Uterus (tissue), 3 donors: ENCODE measurements at regions not wholly inside any gene's neighbourhood (a gene's known extent, or its start where the extent isn't known, plus 50 kb on each side); places are given as distances from the start of the nearest gene placed in this dataset.
"Not testable (repeated sequence)": the region's sequence is repeated elsewhere in the genome, so short reads cannot be mapped to it uniquely, and the experiment has no call there.

Experiments
- DNase-seq, 2 donors: peaks; one replicate each; pipeline ENCODE4 v3.0.0-alpha.2; 2019 to 2020
- H3K27ac ChIP-seq, 2 donors: fragments of 200-600 bp; sonication (generic); 1 replicate in 1 of 2; 2 replicates in 1 of 2; pipeline ENCODE4 v1.5.1; 2016 to 2018
- H3K27me3 ChIP-seq, 2 donors: fragments of 200-600 bp; sonication (generic); one replicate each; pipeline ENCODE4 v1.5.1; 2018 to 2019; ENCODE audit warnings: control low read depth in 1 of 2
- H3K36me3 ChIP-seq, 2 donors: fragments of 200-600 bp; sonication (generic); one replicate each; pipeline ENCODE4 v1.5.1; 2019; ENCODE audit warnings: control low read depth in 1 of 2
- H3K4me1 ChIP-seq, 2 donors: fragments of 200-600 bp; sonication (generic); one replicate each; pipeline ENCODE4 v1.5.1; 2018 to 2019; ENCODE audit warnings: control low read depth in 1 of 2
- H3K4me3 ChIP-seq, 2 donors: fragments of 200-600 bp; sonication (generic); 1 replicate in 1 of 2; 2 replicates in 1 of 2; pipeline ENCODE4 v1.5.1; 2018 to 2019; ENCODE audit warnings: mild to moderate bottlenecking in 1 of 2
- H3K9me3 ChIP-seq, 2 donors: fragments of 200-600 bp; sonication (generic); one replicate each; pipeline ENCODE4 v1.5.1; 2019; ENCODE audit warnings: control low read depth in 1 of 2
- CTCF ChIP-seq, 4 experiments: fragments of 200-600 bp in 2 of 4; fragments of 450-650 bp in 2 of 4; sonication (generic) in 2 of 4; IDR thresholded peaks; one replicate each; pipeline ENCODE4 v1.5.1; 2016 to 2019; ENCODE audit warnings: antibody characterized with exemption in 4 of 4, mild to moderate bottlenecking in 2 of 4, moderate library complexity in 1 of 4
- POLR2A ChIP-seq, 2 donors: fragments of 450-650 bp; IDR thresholded peaks; one replicate each; pipeline ENCODE4 v1.6.1; 2016; ENCODE audit warnings: antibody characterized with exemption in 2 of 2, mild to moderate bottlenecking in 1 of 2, moderate library complexity in 1 of 2
- intact Hi-C: fragments of 100-400 bp; cut with DNase I; formaldehyde crosslinking; loops from one replicate; pipeline ENCODE4 v1.15.1; 2023; ENCODE audit warnings: low total_unique reads
- donor health status: DM: yes; HTN: yes; CAD: no.

GRCh38 chr14:101087614-101088394 lies 184.3 kb upstream of the RTL1 start:
- no peak for DNase-seq
- Histone ChIP-seq H3K27me3 (no peaks in the 10 kb centered on the region), H3K4me1 (no peaks in the 10 kb centered on the region), H3K4me3 (no peak overlapping the region), H3K27ac (no peak overlapping the region), H3K9me3 (no peaks in the 10 kb centered on the region), H3K36me3 (no peaks in the 10 kb centered on the region)
- intact Hi-C loops = no loop called here
- TF ChIP-seq POLR2A (IDR thresholded peaks at IDR 0.05) (no peak), CTCF (IDR thresholded peaks at IDR 0.05) (no peak)

DNA sequence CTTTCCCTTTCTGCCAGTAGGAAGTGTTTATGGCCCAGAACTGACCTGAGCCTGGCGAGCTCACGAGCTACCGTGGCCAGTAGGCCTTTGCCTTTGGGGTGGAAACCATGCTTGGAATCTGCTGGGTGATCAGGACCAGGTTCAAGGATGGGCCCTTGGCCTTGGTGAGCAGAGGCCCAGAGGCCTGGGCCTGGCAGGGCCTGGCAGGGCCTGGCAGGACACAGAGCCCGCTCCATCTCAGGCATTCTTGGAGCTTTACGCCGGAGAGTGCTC lies 184.8 kb upstream of the RTL1 start:
- no peak for TF ChIP-seq POLR2A (IDR thresholded peaks at IDR 0.05)
- TF ChIP-seq CTCF (IDR thresholded peaks at IDR 0.05) = no peak

GRCh38 chr14:101088714-101089113 lies 185.2 kb upstream of the RTL1 start:
- TF ChIP-seq POLR2A (IDR thresholded peaks at IDR 0.05) (no peak), CTCF (IDR thresholded peaks at IDR 0.05) (no peak)
- H3K9me3 ChIP-seq = no peaks in the 10 kb centered on the region
- H3K36me3 ChIP-seq = no peaks in the 10 kb centered on the region
- DNase-seq = no peak
- no peak overlapping the region for H3K27ac ChIP-seq
- H3K4me1 ChIP-seq = no peaks in the 10 kb centered on the region
- no peak overlapping the region for H3K4me3 ChIP-seq
- intact Hi-C loops = no loop called here
- H3K27me3 ChIP-seq = no peaks in the 10 kb centered on the region

More for the DNA sequence above, 184.8 kb upstream of the RTL1 start:
- Histone ChIP-seq H3K27ac (no peak overlapping the region), H3K9me3 (no peaks in the 10 kb centered on the region), H3K27me3 (no peaks in the 10 kb centered on the region), H3K36me3 (no peaks in the 10 kb centered on the region), H3K4me3 (no peak overlapping the region), H3K4me1 (no peaks in the 10 kb centered on the region)
- intact Hi-C loops = no loop called here
- no peak for DNase-seq

DNA sequence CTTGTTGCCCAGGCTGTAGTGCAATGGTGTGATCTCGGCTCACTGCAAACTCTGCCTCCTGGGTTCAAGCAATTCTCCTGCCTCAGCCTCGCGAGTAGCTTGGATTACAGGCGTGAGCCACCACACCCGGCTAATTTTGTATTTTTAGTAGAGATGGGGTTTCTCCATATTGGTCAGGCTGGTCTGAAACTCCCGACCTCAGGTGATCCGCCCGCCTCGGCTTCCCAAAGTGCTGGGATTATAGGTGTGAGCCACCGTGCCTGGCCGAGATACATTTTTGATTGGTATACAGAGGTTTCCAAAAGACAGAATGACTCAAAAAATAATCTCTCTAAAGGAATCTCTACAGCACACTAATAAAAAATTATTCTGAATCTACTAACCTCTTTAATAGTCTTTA lies 187.0 kb upstream of the RTL1 start:
- DNase-seq, H3K27ac ChIP-seq, H3K4me3 ChIP-seq, intact Hi-C loops, H3K27me3 ChIP-seq, H3K36me3 ChIP-seq, H3K4me1 ChIP-seq, H3K9me3 ChIP-seq: not testable (repeated sequence)

- H3K27ac ChIP-seq = no peak overlapping the region
- DNase-seq = no peak
- intact Hi-C loops = no loop called here
- no peaks in the 10 kb centered on the region for H3K9me3 ChIP-seq
- H3K4me3 ChIP-seq = no peak overlapping the region
- TF ChIP-seq POLR2A (IDR thresholded peaks at IDR 0.05) (no peak), CTCF (IDR thresholded peaks at IDR 0.05) (no peak)
- H3K36me3 ChIP-seq = no peaks in the 10 kb centered on the region
- H3K27me3 ChIP-seq = no peaks in the 10 kb centered on the region
- no peaks in the 10 kb centered on the region for H3K4me1 ChIP-seq
These were observed 187.5 kb upstream of the RTL1 start for GRCh38 chr14:101090976-101091375.

DNA sequence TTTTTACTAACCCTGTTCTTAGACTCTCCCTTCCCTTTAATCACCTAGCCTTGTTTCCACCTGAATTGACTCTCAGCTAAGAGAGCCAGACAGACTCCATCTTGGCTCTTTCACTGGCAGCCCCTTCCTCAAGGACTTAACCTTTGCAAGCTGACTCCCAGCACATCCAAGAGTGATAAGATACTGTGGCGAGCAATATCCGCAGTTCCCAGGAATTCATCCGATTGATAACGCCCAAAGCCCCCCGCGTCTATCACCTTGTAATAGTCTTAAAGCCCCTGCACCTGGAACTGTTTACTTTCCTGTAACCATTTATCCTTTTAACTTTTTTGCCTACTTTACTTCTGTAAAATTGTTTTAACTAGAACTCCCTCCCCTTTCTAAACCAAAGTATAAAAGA lies 191.4 kb upstream of the RTL1 start:
- DNase-seq, H3K4me1 ChIP-seq, H3K4me3 ChIP-seq, H3K36me3 ChIP-seq, H3K27ac ChIP-seq, H3K9me3 ChIP-seq, H3K27me3 ChIP-seq, intact Hi-C loops: not testable (repeated sequence)
